ENCODE measurements at regions not wholly inside any gene's neighbourhood (a gene's known extent, or its start where the extent isn't known, plus 50 kb on each side); places are given as distances from the start of the nearest gene placed in this dataset.

- no peaks in the 10 kb centered on the region for H3K9me2 ChIP-seq
- ChIA-PET POLR2A (interaction anchor here (0.9 kb wide), 1 partner anchor 13 kb away, joined by 3 read pairs; no protein-coding TSS in a partner anchor), CTCF (no interaction called here)
- no peak overlapping the region for H3K9ac ChIP-seq
- H3K27me3 ChIP-seq (ENCODE audit: insufficient read depth): no peaks in the 10 kb centered on the region
- no peaks in the 10 kb centered on the region for H3K9me3 ChIP-seq
- H2AFZ ChIP-seq (ENCODE audit: low read depth): no peak overlapping the region
- H4K20me1 ChIP-seq (ENCODE audit: insufficient read depth): no peaks in the 10 kb centered on the region
- 33% methylated on average over 8 of the region's 10 CpGs for WGBS (ENCODE audit: low lambda C conversion rate)
- H3K4me3 ChIP-seq (ENCODE audit: low read depth in 2 of 2, low read length in 1 of 2): no peak overlapping the region
- TF ChIP-seq TAF1 (IDR thresholded peaks at IDR 0.05; ENCODE audit: borderline replicate concordance, low read depth, low read length) (no peak), CHD2 (IDR thresholded peaks at IDR 0.05; ENCODE audit: low read length, partially characterized antibody) (no peak), RCOR1 (IDR thresholded peaks at IDR 0.05; ENCODE audit: low read length) (no peak), IRF3 (IDR thresholded peaks at IDR 0.05; ENCODE audit: low read depth, low read length) (no peak), TCF12 (IDR thresholded peaks at IDR 0.05) (no peak), GATA2 (CRISPR knock-in tag; IDR thresholded peaks at IDR 0.05) (no peak), JUND (IDR thresholded peaks at IDR 0.05) (no peak), SMC3 (IDR thresholded peaks at IDR 0.05; ENCODE audit: low read depth, low read length) (no peak), FOXM1 (IDR thresholded peaks at IDR 0.05; ENCODE audit: low read depth) (no peak), ELF1 (IDR thresholded peaks at IDR 0.05) (no peak), FOSL2 (IDR thresholded peaks at IDR 0.05; ENCODE audit: borderline replicate concordance, low read depth) (no peak), USF1 (IDR thresholded peaks at IDR 0.05; ENCODE audit: borderline replicate concordance, low read depth) (no peak), RFX5 (IDR thresholded peaks at IDR 0.05; ENCODE audit: low read length) (no peak), MEF2A (IDR thresholded peaks at IDR 0.05; ENCODE audit: borderline replicate concordance, low read depth) (no peak)
- no peak for DNase-seq
- no peaks in the 10 kb centered on the region for H3K36me3 ChIP-seq (replicated peaks in 1 of 2; ENCODE audit: control insufficient read depth in 1 of 2, insufficient read depth in 2 of 2, low read length in 1 of 2)
- no peaks in the 10 kb centered on the region for H3K4me1 ChIP-seq (ENCODE audit: control insufficient read depth in 1 of 2, insufficient read depth in 2 of 2, low read depth in 1 of 2, low read length in 1 of 2)
- H3K4me2 ChIP-seq: no peak overlapping the region
- H3K27ac ChIP-seq (ENCODE audit: low read depth in 2 of 2, low read length in 1 of 2): no peak overlapping the region
- no peaks in the 10 kb centered on the region for H3K79me2 ChIP-seq (ENCODE audit: insufficient read depth)
- H3F3A ChIP-seq (replicated peaks; ENCODE audit: insufficient read depth): no peaks in the 10 kb centered on the region
Observed at GRCh38 chr2:136310005-136310495, 192.1 kb upstream of the CXCR4 start.

GRCh38 chr2:136308611-136309010, 190.7 kb upstream of the CXCR4 start:
- Histone ChIP-seq H3K9me2 (no peaks in the 10 kb centered on the region), H3K4me1 (ENCODE audit: control insufficient read depth in 1 of 2, insufficient read depth in 2 of 2, low read depth in 1 of 2, low read length in 1 of 2) (no peaks in the 10 kb centered on the region), H3K4me2 (no peak overlapping the region), H3K27ac (ENCODE audit: low read depth in 2 of 2, low read length in 1 of 2) (no peak overlapping the region), H3F3A (replicated peaks; ENCODE audit: insufficient read depth) (no peaks in the 10 kb centered on the region), H3K9me3 (no peaks in the 10 kb centered on the region), H4K20me1 (ENCODE audit: insufficient read depth) (no peaks in the 10 kb centered on the region), H3K9ac (no peak overlapping the region), H3K36me3 (replicated peaks in 1 of 2; ENCODE audit: control insufficient read depth in 1 of 2, insufficient read depth in 2 of 2, low read length in 1 of 2) (no peaks in the 10 kb centered on the region), H3K79me2 (ENCODE audit: insufficient read depth) (no peaks in the 10 kb centered on the region), H3K27me3 (ENCODE audit: insufficient read depth) (no peaks in the 10 kb centered on the region), H2AFZ (ENCODE audit: low read depth) (no peak overlapping the region), H3K4me3 (ENCODE audit: low read depth in 2 of 2, low read length in 1 of 2) (no peak overlapping the region)
- TF ChIP-seq RAD21 (IDR thresholded peaks at IDR 0.05; ENCODE audit: low read length) (no peak), RXRA (IDR thresholded peaks at IDR 0.05; ENCODE audit: borderline replicate concordance, low read depth) (no peak), TAF1 (IDR thresholded peaks at IDR 0.05; ENCODE audit: borderline replicate concordance, low read depth, low read length) (no peak), MAX (IDR thresholded peaks at IDR 0.05; ENCODE audit: low read depth) (no peak), YY1 (IDR thresholded peaks at IDR 0.05; ENCODE audit: low read depth) (no peak), CTCF (IDR thresholded peaks at IDR 0.05) (no peak), RCOR1 (IDR thresholded peaks at IDR 0.05; ENCODE audit: low read length) (no peak), FOXJ3 (CRISPR knock-in tag; IDR thresholded peaks at IDR 0.05) (no peak), SIN3A (IDR thresholded peaks at IDR 0.05; ENCODE audit: borderline replicate concordance, low read depth, low read length) (no peak)
- ChIA-PET POLR2A (no interaction called here), CTCF (no interaction called here)
- WGBS (ENCODE audit: low lambda C conversion rate): 17% methylated on average over 1 of the region's 1 CpG
- DNase-seq: no peak
